ENCODE measurements at regions not wholly inside any gene's neighbourhood (a gene's known extent, or its start where the extent isn't known, plus 50 kb on each side); places are given as distances from the start of the nearest gene placed in this dataset.

DNA sequence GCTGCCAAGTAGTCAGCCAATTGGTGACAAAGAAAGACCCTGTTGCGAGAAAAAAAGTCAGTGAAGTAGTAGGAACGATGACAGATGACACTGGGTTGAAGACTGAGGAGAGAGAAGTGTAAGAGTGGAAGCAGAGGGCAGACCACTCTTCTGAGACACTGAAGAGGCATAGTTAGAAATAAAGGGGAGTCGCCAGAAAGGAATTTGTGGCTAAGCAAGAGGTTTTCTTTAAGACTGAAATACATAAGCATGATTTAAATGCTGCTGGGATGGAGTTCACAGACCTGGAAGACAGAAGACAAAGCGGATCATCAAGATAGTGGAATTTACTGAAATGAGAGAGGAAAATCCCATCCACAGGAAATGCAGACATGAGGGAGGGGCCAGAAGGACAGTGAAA lies 56.2 kb upstream of the USPL1 start:
- no peak for DNase-seq (ENCODE audit: low read depth in 1 of 2, low spot score in 1 of 2)
- in situ Hi-C loops (cut with HindIII; ENCODE audit: low pct_unique_long_range_greater_than_20kb, low sequenced_read_pairs): no loop called here
- TF ChIP-seq JUND (IDR thresholded peaks at IDR 0.05; ENCODE audit: low read depth): no peak

DNA sequence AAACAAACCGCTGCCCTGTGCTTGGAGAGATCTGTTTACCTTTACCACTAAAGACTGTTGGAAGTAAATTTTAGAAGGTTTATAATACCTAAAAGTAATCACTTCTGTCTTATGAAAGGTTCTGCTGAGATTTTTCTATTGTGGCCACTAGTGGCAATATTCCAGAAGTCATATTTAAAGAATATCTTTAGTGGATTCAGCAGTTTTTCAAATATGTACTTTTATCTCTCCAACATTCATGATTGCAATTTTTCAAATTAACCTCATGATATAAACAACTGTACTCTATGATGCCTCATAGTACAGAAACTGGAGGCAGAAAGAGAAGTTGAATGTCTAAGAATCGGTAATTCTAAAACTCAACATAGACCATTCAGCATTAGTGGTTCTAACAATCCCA lies 53.2 kb upstream of the USPL1 start:
- no peak for TF ChIP-seq JUND (IDR thresholded peaks at IDR 0.05; ENCODE audit: low read depth)
- no peak for DNase-seq (ENCODE audit: low read depth in 1 of 2, low spot score in 1 of 2)
- in situ Hi-C loops (cut with HindIII; ENCODE audit: low pct_unique_long_range_greater_than_20kb, low sequenced_read_pairs): no loop called here

DNA sequence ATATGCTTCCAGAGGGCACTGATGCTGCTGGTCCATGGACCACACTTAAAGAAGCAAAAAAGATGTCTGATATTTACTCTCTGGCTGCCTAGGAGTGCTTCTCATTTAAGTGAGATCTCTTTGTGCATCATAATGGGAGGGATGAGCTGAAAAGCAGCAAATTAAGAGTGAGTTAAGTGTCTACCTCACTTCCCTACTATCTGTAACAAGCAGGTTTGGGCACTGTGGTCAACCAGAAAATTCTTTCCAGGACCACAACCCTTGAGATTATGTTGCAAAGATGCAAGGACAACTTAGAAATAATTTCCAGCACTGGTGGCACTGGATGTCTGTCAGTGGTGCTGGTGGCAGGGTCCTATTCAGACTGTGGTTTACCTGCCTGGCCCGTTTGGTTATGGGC lies 52.1 kb upstream of the USPL1 start:
- no peak for DNase-seq (ENCODE audit: low read depth in 1 of 2, low spot score in 1 of 2)
- no peak for TF ChIP-seq JUND (IDR thresholded peaks at IDR 0.05; ENCODE audit: low read depth)
- in situ Hi-C loops (cut with HindIII; ENCODE audit: low pct_unique_long_range_greater_than_20kb, low sequenced_read_pairs): no loop called here

DNA sequence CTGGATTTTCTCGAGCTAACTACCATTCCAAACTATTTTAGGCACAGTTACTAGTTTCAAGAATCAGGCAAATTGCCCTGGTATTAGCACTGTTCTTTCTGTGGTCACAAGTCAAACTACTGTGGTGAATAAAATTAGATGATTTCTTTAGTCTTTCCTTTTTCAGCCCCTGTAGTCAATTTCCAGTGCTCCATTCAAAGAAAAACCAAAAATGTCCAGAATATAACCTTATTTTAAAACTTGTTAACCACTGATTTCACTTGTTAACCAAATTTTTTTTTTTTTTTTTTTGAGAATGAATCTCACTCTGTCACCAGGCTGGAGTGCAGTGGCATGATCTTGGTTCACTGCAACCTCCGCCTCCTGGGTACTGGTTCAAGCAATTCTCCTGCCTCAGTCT lies 50.6 kb upstream of the USPL1 start:
- in situ Hi-C loops (cut with HindIII; ENCODE audit: low pct_unique_long_range_greater_than_20kb, low sequenced_read_pairs): no loop called here
- no peak for DNase-seq (ENCODE audit: low read depth in 1 of 2, low spot score in 1 of 2)
- no peak for TF ChIP-seq JUND (IDR thresholded peaks at IDR 0.05; ENCODE audit: low read depth)
